ENCODE measurements at regions not wholly inside any gene's neighbourhood (a gene's known extent, or its start where the extent isn't known, plus 50 kb on each side); places are given as distances from the start of the nearest gene placed in this dataset.

GRCh38 chr2:22697054-22697788 lies 687.8 kb upstream of the KLHL29 start:
- 72 to 80% methylated on average over 4 of the region's 4 CpGs for WGBS, 2 donors
- no peak for ATAC-seq (ENCODE audit: low FRiP score)
- Histone ChIP-seq H3K27me3 (ENCODE audit: control insufficient read depth in 1 of 2, insufficient read depth in 2 of 2, low read length in 1 of 2) (no peaks in the 10 kb centered on the region), H3K27ac (ENCODE audit: low read depth in 1 of 2, low read length in 2 of 2) (no peak overlapping the region), H3K4me3 (ENCODE audit: low read length in 2 of 2) (no peak overlapping the region), H3K36me3 (ENCODE audit: control insufficient read depth in 1 of 2, insufficient read depth in 2 of 2, low read length in 1 of 2) (no peaks in the 10 kb centered on the region), H3K9me3 (ENCODE audit: control insufficient read depth, low read length) (peaks cover 1% of the 10 kb centered on the region), H3K4me1 (ENCODE audit: control insufficient read depth in 1 of 2, insufficient read depth in 2 of 2, low read length in 2 of 2) (no peaks in the 10 kb centered on the region)
- DNase-seq: no peak
- intact Hi-C loops (cut with DNase I): no loop called here

DNA sequence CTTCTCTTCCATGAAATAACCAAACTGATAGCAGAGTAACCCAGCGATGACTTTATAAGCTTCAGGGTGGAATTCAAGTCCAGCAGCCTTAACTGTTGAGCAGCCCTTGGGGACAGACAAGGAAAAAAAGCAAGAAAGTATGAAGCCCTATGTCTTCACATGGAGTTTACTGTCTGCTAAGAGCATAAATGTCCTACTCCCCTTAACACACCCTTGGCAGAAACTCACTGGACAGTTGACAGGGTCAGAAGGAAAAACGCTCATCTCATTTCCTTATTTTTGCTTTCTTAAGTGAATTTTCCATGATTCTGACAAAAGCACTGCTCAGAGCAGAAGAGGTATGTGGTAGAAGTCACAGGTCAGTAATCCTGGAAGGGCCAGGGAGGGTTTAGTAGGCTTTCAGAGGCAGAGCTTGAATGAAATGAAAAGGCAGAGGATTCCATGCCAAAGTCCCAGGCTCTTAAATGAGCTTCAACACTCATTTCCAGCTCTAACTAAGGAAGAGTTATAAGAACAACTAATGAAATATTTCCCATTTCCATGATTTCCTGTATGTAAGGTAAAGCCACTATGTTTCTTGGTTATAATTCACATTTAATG lies 683.3 kb upstream of the KLHL29 start:
- Histone ChIP-seq H3K27me3 (ENCODE audit: control insufficient read depth in 1 of 2, insufficient read depth in 2 of 2, low read length in 1 of 2) (no peaks in the 10 kb centered on the region), H3K36me3 (ENCODE audit: control insufficient read depth in 1 of 2, insufficient read depth in 2 of 2, low read length in 1 of 2) (no peaks in the 10 kb centered on the region), H3K9me3 (ENCODE audit: control insufficient read depth, low read length) (no peaks in the 10 kb centered on the region), H3K4me3 (ENCODE audit: low read length in 2 of 2) (no peak overlapping the region), H3K27ac (ENCODE audit: low read depth in 1 of 2, low read length in 2 of 2) (no peak overlapping the region), H3K4me1 (ENCODE audit: control insufficient read depth in 1 of 2, insufficient read depth in 2 of 2, low read length in 2 of 2) (no peaks in the 10 kb centered on the region)
- DNase-seq (no peak), ATAC-seq (ENCODE audit: low FRiP score) (no peak)
- intact Hi-C loops (cut with DNase I): no loop called here
- 59 to 61% methylated on average over 2 of the region's 2 CpGs for WGBS, 2 donors

GRCh38 chr2:22703286-22703920 lies 681.6 kb upstream of the KLHL29 start:
- peak; percentile 57 for ATAC-seq (ENCODE audit: low FRiP score)
- Histone ChIP-seq H3K9me3 (ENCODE audit: control insufficient read depth, low read length) (no peaks in the 10 kb centered on the region), H3K36me3 (ENCODE audit: control insufficient read depth in 1 of 2, insufficient read depth in 2 of 2, low read length in 1 of 2) (no peaks in the 10 kb centered on the region), H3K4me3 (ENCODE audit: low read length in 2 of 2) (no peak overlapping the region), H3K27ac (ENCODE audit: low read depth in 1 of 2, low read length in 2 of 2) (no peak overlapping the region), H3K4me1 (ENCODE audit: control insufficient read depth in 1 of 2, insufficient read depth in 2 of 2, low read length in 2 of 2) (no peaks in the 10 kb centered on the region), H3K27me3 (ENCODE audit: control insufficient read depth in 1 of 2, insufficient read depth in 2 of 2, low read length in 1 of 2) (no peaks in the 10 kb centered on the region)
- WGBS, 2 donors: 61 to 70% methylated on average over 1 of the region's 1 CpG
- DNase-seq: no peak
- intact Hi-C loops (cut with DNase I): no loop called here

- intact Hi-C loops (cut with DNase I): no loop called here
- ATAC-seq (ENCODE audit: low FRiP score) (no peak), DNase-seq (no peak)
- Histone ChIP-seq H3K27me3 (ENCODE audit: control insufficient read depth in 1 of 2, insufficient read depth in 2 of 2, low read length in 1 of 2) (no peaks in the 10 kb centered on the region), H3K9me3 (ENCODE audit: control insufficient read depth, low read length) (peaks cover 2% of the 10 kb centered on the region), H3K36me3 (ENCODE audit: control insufficient read depth in 1 of 2, insufficient read depth in 2 of 2, low read length in 1 of 2) (no peaks in the 10 kb centered on the region), H3K27ac (ENCODE audit: low read depth in 1 of 2, low read length in 2 of 2) (no peak overlapping the region), H3K4me3 (ENCODE audit: low read length in 2 of 2) (no peak overlapping the region), H3K4me1 (ENCODE audit: control insufficient read depth in 1 of 2, insufficient read depth in 2 of 2, low read length in 2 of 2) (no peaks in the 10 kb centered on the region)
Measured at GRCh38 chr2:22719396-22719795, 665.6 kb upstream of the KLHL29 start.

DNA sequence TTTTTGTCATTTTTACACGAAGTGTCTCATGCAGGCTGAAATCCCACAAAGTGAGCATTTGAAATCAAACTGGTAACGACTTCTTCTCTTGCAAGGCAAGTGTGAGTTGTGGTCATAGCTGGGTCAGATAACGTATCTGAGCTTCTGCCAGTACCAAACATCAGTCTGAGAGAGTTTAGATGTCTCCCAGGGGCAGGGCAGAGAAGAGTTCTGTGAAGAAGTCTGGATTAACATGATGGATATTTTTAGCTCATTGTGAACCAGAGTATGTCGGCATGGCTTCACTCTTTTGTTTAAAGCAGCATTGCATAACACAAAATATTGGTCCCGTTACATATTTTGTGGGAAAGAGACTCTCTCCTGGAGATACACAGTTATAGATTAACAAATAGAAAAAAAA lies 655.5 kb upstream of the KLHL29 start:
- ATAC-seq (ENCODE audit: low FRiP score): no peak
- Histone ChIP-seq H3K9me3 (ENCODE audit: control insufficient read depth, low read length) (no peaks in the 10 kb centered on the region), H3K27ac (ENCODE audit: low read depth in 1 of 2, low read length in 2 of 2) (no peak overlapping the region), H3K27me3 (ENCODE audit: control insufficient read depth in 1 of 2, insufficient read depth in 2 of 2, low read length in 1 of 2) (no peaks in the 10 kb centered on the region), H3K36me3 (ENCODE audit: control insufficient read depth in 1 of 2, insufficient read depth in 2 of 2, low read length in 1 of 2) (no peaks in the 10 kb centered on the region), H3K4me3 (ENCODE audit: low read length in 2 of 2) (no peak overlapping the region), H3K4me1 (ENCODE audit: control insufficient read depth in 1 of 2, insufficient read depth in 2 of 2, low read length in 2 of 2) (no peaks in the 10 kb centered on the region)
- intact Hi-C loops (cut with DNase I): no loop called here
- no peak for DNase-seq
- 60 to 62% methylated on average over 5 of the region's 5 CpGs for WGBS, 2 donors

GRCh38 chr2:22734373-22735045 lies 650.5 kb upstream of the KLHL29 start:
- H3K36me3 ChIP-seq (ENCODE audit: control insufficient read depth in 1 of 2, insufficient read depth in 2 of 2, low read length in 1 of 2): no peaks in the 10 kb centered on the region
- peaks cover 2% of the 10 kb centered on the region for H3K9me3 ChIP-seq (ENCODE audit: control insufficient read depth, low read length)
- no peaks in the 10 kb centered on the region for H3K4me1 ChIP-seq (ENCODE audit: control insufficient read depth in 1 of 2, insufficient read depth in 2 of 2, low read length in 2 of 2)
- no peak for DNase-seq
- WGBS, 2 donors: 88 to 92% methylated on average over 1 of the region's 1 CpG
- ATAC-seq (ENCODE audit: low FRiP score): no peak
- H3K27me3 ChIP-seq (ENCODE audit: control insufficient read depth in 1 of 2, insufficient read depth in 2 of 2, low read length in 1 of 2): peaks cover 0 to 2% of the 10 kb centered on the region in 2 donors
- H3K27ac ChIP-seq (ENCODE audit: low read depth in 1 of 2, low read length in 2 of 2): no peak overlapping the region
- no peak overlapping the region for H3K4me3 ChIP-seq (ENCODE audit: low read length in 2 of 2)
- intact Hi-C loops (cut with DNase I): no loop called here

DNA sequence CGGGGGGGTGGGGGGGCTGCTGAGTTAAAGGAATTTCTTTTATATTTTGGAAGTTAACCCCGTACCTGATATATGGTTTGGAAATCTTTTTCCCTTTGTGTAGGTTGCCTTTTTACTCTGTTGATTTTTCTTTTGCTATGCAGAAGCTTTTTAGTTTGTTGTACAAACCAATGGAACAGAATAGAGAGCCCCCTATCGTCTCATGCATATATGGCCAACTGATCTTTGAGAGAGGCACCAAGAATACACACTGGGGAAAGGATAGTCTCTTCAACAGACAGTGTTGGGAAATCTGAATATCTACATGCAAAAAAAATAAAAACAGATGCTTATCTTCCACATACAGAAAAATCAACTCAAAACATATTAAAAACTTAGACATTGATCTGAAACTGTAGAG lies 647.8 kb upstream of the KLHL29 start:
- Histone ChIP-seq H3K4me1 (ENCODE audit: control insufficient read depth in 1 of 2, insufficient read depth in 2 of 2, low read length in 2 of 2) (no peaks in the 10 kb centered on the region), H3K4me3 (ENCODE audit: low read length in 2 of 2) (no peak overlapping the region), H3K9me3 (ENCODE audit: control insufficient read depth, low read length) (peaks cover 2% of the 10 kb centered on the region), H3K27ac (ENCODE audit: low read depth in 1 of 2, low read length in 2 of 2) (no peak overlapping the region), H3K27me3 (ENCODE audit: control insufficient read depth in 1 of 2, insufficient read depth in 2 of 2, low read length in 1 of 2) (peaks cover 0 to 2% of the 10 kb centered on the region in 2 donors), H3K36me3 (ENCODE audit: control insufficient read depth in 1 of 2, insufficient read depth in 2 of 2, low read length in 1 of 2) (no peaks in the 10 kb centered on the region)
- intact Hi-C loops (cut with DNase I): no loop called here
- 54% methylated on average over 3 of the region's 3 CpGs for WGBS, 2 donors
- no peak for DNase-seq
- ATAC-seq (ENCODE audit: low FRiP score): no peak

DNA sequence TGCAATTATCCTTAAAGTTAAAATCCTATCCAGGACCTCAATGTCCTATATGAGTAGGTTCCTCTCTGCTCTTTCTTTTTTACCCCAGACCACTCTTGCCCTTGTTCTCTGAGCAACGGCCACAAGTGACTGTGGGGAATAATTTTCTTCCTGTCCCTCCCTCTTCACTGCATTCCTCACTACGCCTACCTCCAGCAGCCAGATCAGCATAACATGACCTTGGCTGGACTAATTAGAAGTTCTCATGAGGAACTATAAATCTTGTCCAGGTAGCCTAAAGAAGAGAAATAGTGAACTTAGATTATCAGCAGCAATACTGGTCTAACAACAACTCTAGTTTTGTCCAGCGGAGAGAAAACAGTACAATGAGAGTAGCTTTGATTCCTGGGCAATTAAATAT lies 643.8 kb upstream of the KLHL29 start:
- no peak overlapping the region for H3K27ac ChIP-seq (ENCODE audit: low read depth in 1 of 2, low read length in 2 of 2)
- no peaks in the 10 kb centered on the region for H3K36me3 ChIP-seq (ENCODE audit: control insufficient read depth in 1 of 2, insufficient read depth in 2 of 2, low read length in 1 of 2)
- H3K4me3 ChIP-seq (ENCODE audit: low read length in 2 of 2): no peak overlapping the region
- ATAC-seq (ENCODE audit: low FRiP score): no peak
- H3K9me3 ChIP-seq (ENCODE audit: control insufficient read depth, low read length): peaks cover 2% of the 10 kb centered on the region
- no peaks in the 10 kb centered on the region for H3K4me1 ChIP-seq (ENCODE audit: control insufficient read depth in 1 of 2, insufficient read depth in 2 of 2, low read length in 2 of 2)
- H3K27me3 ChIP-seq (ENCODE audit: control insufficient read depth in 1 of 2, insufficient read depth in 2 of 2, low read length in 1 of 2): peaks cover 0 to 2% of the 10 kb centered on the region in 2 donors
- intact Hi-C loops (cut with DNase I): no loop called here
- WGBS, 2 donors: 6 to 9% methylated on average over 3 of the region's 3 CpGs
- DNase-seq: no peak

All from aorta (tissue), 5 donors.